HG03342 (cell line): ENCODE measurements at regions not wholly inside any gene's neighbourhood (a gene's known extent, or its start where the extent isn't known, plus 50 kb on each side); places are given as distances from the start of the nearest gene placed in this dataset.

Experiments
- ATAC-seq: cut with Tn5 transposase; IDR thresholded peaks from one replicate; pipeline ENCODE4 v1.9.1; 2021; ENCODE audit warnings: mild to moderate bottlenecking, moderate library complexity; ENCODE audit not compliant: unreplicated experiment

- ATAC-seq: no peak
Observed at GRCh38 chr10:32174349-32174893, 118.2 kb upstream of the KIF5B start.

DNA sequence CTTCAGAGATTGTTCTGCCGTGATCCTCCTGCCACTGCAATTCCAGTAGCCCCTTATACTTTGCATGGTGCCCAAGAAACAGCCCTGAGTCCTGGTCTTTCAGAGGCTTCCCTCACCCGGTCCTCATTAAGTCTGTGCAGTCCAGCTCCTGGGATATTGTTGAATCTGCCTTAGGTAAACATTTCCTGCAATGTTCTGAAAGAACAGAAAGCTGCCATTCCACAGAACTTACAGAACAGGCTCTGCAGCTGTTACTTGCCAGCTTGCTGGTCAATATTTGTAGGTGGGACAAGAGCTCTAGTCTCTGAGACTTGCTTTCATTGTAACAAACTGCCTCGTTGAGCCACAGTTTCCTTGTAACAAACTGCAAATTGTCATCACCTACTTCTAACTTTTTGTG is 115.0 kb upstream of the KIF5B start:
- no peak for ATAC-seq

DNA sequence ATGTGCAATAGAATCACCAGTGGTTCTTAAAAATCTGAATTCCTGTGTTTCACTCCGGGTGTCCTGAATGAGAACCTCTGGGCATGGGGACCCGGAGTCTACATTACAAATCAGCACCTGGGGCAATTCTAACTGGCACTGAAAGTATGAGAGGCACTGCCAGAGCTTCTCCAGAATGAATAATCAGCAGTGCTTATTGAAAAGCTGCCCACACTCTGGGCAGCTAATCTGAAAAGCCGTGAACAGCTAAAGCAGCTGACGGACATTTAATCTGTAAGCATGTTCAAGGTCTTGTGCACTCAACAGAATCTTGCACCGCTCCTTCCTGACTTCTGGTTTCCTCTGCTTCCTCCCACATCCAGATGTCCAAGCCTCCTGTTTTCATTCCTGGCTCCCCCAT is 113.3 kb upstream of the KIF5B start:
- no peak for ATAC-seq

- ATAC-seq: peak; percentile 49
Observed at GRCh38 chr10:32167450-32167849, 111.2 kb upstream of the KIF5B start.

GRCh38 chr10:32166365-32166764 is 110.1 kb upstream of the KIF5B start:
- ATAC-seq: no peak

- ATAC-seq: no peak
Observed at GRCh38 chr10:32163762-32164148, 107.5 kb upstream of the KIF5B start.

GRCh38 chr10:32163071-32163761 is 107.0 kb upstream of the KIF5B start:
- no peak for ATAC-seq

DNA sequence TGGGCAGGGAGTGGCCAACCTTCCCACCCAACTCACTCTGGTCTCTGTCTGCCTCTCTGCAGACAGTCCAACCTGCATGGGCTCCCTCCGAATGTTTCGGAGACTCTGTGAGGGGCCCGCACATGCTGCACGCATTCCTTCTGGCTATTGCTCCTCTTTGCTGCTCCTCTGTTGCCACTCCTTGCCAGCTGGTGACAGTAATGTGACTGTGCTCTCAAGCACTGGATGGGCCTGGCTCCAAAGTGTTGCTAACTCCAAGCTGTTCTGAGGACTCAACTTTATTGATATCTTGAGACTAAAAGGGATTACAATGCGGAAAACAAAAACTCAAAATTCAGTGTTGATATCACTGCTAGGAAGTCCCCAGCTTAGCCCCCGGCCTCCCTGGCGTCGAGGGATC is 105.4 kb upstream of the KIF5B start:
- ATAC-seq: no peak

DNA sequence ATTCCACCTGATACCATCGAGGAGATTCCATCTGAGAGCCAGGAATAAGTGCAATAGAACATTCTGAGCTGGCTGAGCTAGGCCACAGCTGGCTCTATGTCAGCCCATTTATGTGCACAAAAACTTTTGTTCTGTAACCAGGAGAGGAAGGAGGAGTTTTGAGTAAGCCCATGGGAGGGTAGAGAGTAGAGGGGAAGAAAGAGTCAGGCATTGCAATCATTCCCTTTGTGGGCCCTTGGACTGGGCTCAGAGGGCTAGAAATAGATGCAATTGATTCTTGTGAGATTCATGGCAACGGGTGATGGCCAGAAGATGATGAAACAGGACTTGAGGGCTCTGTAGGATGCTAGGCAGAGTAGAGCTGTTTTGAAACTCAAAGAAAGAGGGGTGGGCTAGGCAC is 104.6 kb upstream of the KIF5B start:
- ATAC-seq: no peak

DNA sequence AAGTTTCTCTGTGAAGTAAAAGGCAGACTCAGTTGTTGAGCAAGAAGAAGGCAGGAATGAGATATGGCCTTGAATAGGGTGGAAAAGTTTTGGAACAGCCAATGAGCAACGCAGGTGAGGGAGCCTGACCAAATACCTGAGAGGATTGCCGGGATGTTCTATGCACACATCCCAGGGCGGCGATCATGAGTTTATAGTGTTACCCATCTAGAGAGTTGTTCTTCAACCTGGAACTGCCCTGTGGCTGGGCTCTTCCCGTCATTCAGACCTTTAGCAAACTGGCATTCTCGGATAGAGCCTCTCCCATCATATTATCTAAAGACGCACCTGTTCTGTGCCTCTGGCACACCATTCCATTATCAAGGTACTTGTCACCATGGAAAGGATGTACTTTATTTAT is 103.0 kb upstream of the KIF5B start:
- no peak for ATAC-seq

DNA sequence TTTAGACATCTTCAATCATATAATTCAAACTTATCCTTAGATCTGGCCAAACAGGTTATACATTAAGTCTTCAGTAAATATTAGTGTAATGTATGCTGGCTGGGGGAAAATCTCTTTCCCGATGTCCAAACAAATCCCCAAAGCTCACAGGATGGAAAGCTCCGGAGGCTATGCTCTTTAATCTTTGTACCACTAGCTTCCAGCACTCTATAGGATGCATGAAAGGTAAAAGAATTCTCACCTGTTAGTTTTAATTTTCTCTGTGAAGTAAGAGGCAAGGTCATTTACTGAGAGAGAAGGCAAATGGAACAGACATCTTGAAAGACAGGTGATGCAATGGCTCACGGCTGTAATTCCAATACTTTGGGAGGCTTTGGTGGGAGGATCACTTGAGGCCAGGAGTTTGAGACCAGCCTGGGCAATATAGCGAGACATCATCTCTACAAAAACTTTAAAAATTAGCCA is 99.8 kb upstream of the KIF5B start:
- no peak for ATAC-seq

DNA sequence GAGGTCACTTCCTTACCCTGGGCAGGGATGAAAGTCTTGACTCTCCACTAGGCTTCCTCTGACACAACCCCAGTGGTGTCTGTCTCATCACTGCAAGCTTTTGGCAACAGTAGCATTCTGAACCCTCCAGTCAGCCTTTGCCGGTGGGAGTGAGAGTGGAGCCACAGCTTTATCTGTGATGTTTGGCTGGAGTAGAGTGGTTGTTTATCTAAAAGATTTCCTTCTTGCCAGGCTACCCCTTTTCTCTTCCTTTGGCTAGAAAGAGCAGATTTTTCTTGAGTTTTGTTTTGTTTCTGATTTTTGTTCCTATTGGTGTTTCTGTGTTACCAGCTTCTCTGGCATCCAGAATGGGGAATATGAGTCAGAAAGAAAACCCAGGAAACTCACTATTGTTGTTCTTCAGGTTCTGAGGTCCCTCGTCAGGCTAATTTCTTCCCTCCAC is 98.9 kb upstream of the KIF5B start:
- ATAC-seq: no peak

DNA sequence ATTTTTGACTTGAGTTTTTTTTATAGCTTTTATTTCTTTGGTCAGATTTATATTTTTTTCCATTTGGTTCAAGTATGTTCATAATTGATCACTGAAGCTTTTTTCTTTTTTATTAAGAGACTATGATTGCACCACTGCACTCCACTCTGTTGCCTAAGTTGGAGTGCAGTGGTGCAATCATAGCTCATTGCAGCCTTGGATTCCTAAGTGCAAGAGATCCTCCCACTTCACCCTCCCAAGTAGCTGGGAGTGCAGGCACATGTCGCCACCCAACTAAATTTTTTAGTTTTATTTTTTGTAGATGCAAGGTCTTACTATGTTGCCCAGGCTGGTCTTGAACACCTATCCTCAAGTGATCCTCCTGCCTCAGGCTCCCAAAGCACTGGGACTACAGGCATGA is 97.7 kb upstream of the KIF5B start:
- ATAC-seq: no peak

- no peak for ATAC-seq
Observed at GRCh38 chr10:32153252-32153651, 97.0 kb upstream of the KIF5B start.

DNA sequence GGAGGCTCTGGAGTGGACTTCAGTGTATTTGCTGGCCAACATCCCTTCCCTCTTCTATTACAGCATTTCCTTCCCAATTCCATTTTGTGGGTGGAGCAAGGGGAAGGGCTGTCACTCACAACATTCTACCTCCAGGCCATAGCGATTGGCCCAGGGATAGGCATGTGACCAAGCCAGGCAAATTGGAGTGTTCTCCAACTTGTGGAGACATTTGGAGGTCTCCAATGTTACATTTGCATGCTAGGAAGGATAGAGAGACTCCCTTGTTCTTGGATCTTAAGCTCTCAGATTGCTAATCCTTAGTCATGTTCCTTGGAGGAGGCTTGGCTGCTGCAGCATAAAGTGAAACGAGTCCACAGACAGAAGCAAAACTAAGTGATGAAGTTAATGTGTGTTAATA is 95.6 kb upstream of the KIF5B start:
- ATAC-seq: no peak

DNA sequence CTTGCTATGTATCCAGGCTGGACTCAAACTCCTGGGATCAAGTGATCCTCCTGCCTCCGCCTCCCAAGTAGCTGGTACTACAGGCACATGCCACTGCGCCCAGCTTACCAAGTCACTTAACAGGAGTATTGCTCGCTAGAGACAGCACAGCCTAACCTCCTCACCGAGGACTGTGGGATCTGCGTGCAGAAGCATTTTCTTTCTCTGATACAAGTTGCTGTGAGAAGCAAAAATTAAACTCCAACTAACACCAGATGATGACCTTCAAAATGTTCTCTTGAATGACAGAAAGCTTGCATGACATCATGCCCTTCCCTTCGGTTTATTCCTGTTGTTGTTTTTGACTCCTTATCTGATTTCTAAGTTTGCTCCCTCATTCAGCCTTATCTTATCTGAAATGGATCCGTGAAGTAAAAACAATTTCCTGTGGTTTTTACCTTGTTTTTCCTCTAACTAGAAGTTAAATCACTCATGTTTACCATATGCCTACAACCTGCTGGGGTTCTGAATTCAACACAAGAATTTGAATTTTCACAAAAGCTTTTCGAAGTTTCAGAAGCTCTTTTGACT is 94.4 kb upstream of the KIF5B start:
- no peak for ATAC-seq

DNA sequence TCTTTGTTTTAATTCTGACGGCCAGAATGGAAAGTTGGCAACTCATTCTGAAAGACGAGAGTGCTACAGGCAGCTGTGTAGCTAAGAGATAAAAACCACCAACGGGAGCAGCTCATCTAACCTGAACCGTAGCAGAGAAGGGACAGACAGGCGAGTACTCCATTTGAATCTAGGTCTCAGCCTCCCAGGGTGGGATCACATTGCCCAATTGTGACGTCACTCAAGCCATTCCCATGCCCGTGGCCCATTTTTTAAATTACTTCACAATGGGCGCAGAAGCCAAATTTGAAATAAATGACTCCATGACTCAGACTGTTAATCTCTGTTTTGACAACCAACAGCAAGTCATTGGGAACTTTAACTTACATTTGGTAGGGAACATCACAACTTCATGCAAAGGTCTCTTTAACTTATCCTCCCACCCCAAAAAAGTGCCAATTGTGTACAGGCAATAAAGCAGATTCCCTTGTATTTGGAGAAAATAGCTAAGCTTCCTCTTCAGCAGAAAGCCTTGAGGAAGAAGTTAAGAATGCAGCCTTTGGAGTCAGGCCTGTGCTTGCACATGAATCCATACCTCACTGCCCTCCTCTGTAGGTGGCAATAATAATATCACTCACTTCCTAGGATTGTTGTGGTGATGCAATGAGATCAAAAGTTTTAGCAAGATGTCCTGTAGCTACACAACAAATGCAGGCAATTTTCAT is 93.2 kb upstream of the KIF5B start:
- ATAC-seq: peak; percentile 93

- ATAC-seq: peak; percentile 13
Observed at GRCh38 chr10:32148864-32149251, 92.6 kb upstream of the KIF5B start.

DNA sequence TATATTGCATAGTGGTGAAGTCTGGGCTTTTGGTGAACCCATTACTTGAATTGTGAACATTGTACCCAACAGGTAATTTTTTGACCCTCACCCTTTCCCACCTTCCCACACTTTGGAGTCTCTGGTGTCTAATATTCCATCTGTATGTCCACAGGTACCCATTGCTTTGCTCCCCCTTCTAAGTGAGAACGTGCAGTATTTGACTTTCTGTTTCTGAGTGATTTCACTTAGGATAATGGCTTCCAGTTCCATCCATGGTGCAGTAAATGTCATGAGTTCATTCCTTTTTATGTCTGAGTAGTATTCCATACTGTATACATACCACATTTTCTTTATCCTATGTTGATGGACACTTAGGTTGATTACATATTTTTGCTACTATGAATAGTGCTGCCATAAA is 91.5 kb upstream of the KIF5B start:
- ATAC-seq: no peak

DNA sequence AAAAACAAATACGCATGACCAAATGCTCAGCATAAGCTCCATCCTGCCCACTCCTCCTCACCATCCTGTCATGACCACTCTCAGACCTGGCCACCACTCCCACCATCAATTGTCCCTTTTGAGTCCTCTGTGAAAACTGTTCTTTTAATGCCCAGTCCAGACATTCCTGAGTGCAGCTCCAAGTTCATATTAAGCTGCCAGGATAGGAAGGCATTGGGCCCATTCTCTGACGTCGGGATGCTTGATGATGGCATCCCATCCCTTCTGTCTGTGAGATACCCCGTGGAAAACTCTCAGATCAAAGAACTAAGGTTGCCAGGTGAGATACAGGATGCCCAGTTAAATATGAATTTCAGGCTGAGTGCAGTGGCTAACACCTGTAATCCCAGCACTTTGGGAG is 89.9 kb upstream of the KIF5B start:
- no peak for ATAC-seq

GRCh38 chr10:32144817-32145688 is 88.8 kb upstream of the KIF5B start:
- ATAC-seq: no peak
